ENCODE measurements at regions not wholly inside any gene's neighbourhood (a gene's known extent, or its start where the extent isn't known, plus 50 kb on each side); places are given as distances from the start of the nearest gene placed in this dataset.

GRCh38 chr3:23666818-23667217, 138.9 kb upstream of the UBE2E1 start:
- Histone ChIP-seq H3K4me3 (ENCODE audit: low read length) (no peak overlapping the region), H3K4me1 (ENCODE audit: control insufficient read depth, insufficient read depth, low read length) (peaks cover 4% of the 10 kb centered on the region), H3K27me3 (ENCODE audit: control insufficient read depth, insufficient read depth) (no peaks in the 10 kb centered on the region), H3K27ac (ENCODE audit: low read length) (no peak overlapping the region), H3K9me3 (ENCODE audit: control insufficient read depth, low read length) (no peaks in the 10 kb centered on the region)
- 97% methylated on average over 4 of the region's 4 CpGs for WGBS
- ATAC-seq (no peak), DNase-seq (no peak)
- intact Hi-C loops (cut with DNase I): no loop called here

DNA sequence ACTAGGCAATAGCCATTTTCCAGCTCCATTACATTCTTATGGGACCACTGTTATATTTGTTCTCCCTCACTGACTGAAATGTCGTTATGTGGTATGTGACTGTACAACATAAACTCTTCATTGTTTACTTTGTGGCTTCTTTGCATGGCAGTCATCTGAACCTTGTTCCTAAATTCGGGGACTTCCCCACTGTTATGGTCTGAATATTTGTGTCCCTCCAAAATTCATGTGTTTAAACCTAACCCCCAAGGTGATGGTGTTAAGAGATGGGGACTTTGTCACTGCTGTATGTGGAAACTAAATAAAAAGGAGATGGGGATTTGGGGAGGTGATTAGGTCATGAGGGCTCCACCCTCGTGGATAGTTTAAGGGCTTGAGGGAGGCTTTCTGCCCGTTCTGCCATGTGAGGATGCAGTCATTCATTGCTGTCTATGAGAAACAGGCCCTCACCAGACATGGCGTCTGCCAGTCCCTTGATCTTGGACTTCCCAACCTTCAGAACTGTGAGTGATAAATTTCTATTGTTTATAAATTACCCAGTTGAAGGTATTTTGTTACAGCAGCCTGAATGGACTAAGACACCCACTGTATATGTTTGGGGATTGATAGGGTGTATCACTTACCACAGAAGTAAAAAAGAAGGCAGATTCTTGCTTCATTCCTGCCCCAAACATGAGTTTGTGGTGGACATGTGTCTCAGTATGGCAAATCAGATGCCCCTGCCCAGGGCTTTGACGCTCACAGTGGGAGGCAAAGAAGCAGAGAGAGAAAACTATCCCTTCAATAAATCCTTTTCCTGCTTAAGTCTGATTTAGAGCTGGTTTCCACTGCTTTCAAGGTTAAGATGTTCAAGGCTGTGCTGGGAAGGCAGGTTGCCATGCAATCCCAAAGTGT, 138.0 kb upstream of the UBE2E1 start:
- intact Hi-C loops (cut with DNase I): no loop called here
- WGBS: 90% methylated on average over 6 of the region's 6 CpGs
- peaks cover 4% of the 10 kb centered on the region for H3K4me1 ChIP-seq (ENCODE audit: control insufficient read depth, insufficient read depth, low read length)
- no peak overlapping the region for H3K27ac ChIP-seq (ENCODE audit: low read length)
- DNase-seq (no peak), ATAC-seq (no peak)
- no peaks in the 10 kb centered on the region for H3K9me3 ChIP-seq (ENCODE audit: control insufficient read depth, low read length)
- H3K27me3 ChIP-seq (ENCODE audit: control insufficient read depth, insufficient read depth): no peaks in the 10 kb centered on the region
- H3K4me3 ChIP-seq (ENCODE audit: low read length): no peak overlapping the region

DNA sequence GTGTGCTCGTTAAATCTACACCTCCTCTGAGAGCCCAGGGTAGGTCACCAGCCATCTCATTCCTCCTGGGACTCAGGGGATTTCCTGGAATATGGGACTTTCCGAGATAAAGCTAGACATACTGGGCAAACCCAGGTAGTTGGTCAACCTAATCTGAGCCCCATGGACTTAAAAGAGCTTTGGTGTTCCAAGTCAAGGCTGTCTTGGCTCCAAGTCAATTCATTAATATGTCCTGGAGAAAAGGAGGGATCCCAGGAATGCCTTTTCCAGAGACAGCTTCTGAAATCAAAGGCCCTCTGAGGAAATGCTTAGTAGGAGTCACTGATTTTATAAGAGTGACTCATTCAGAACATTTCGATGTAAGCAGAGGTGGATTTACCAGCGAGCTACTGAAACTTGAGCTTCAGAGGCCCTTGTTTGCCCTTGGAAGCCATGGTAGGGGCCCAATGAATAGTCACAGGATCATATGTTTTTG, 137.3 kb upstream of the UBE2E1 start:
- intact Hi-C loops (cut with DNase I): no loop called here
- peaks cover 2% of the 10 kb centered on the region for H3K4me1 ChIP-seq (ENCODE audit: control insufficient read depth, insufficient read depth, low read length)
- ATAC-seq (no peak), DNase-seq (no peak)
- no peak overlapping the region for H3K4me3 ChIP-seq (ENCODE audit: low read length)
- WGBS: 68% methylated on average over 4 of the region's 4 CpGs
- H3K27me3 ChIP-seq (ENCODE audit: control insufficient read depth, insufficient read depth): no peaks in the 10 kb centered on the region
- no peak overlapping the region for H3K27ac ChIP-seq (ENCODE audit: low read length)
- H3K9me3 ChIP-seq (ENCODE audit: control insufficient read depth, low read length): no peaks in the 10 kb centered on the region

GRCh38 chr3:23669541-23670255, 136.1 kb upstream of the UBE2E1 start:
- 84% methylated on average over 8 of the region's 8 CpGs for WGBS
- intact Hi-C loops (cut with DNase I): no loop called here
- no peak for DNase-seq
- H3K9me3 ChIP-seq (ENCODE audit: control insufficient read depth, low read length): no peaks in the 10 kb centered on the region
- no peak overlapping the region for H3K4me3 ChIP-seq (ENCODE audit: low read length)
- H3K27me3 ChIP-seq (ENCODE audit: control insufficient read depth, insufficient read depth): no peaks in the 10 kb centered on the region
- no peaks in the 10 kb centered on the region for H3K4me1 ChIP-seq (ENCODE audit: control insufficient read depth, insufficient read depth, low read length)
- no peak overlapping the region for H3K27ac ChIP-seq (ENCODE audit: low read length)
- no peak for ATAC-seq

DNA sequence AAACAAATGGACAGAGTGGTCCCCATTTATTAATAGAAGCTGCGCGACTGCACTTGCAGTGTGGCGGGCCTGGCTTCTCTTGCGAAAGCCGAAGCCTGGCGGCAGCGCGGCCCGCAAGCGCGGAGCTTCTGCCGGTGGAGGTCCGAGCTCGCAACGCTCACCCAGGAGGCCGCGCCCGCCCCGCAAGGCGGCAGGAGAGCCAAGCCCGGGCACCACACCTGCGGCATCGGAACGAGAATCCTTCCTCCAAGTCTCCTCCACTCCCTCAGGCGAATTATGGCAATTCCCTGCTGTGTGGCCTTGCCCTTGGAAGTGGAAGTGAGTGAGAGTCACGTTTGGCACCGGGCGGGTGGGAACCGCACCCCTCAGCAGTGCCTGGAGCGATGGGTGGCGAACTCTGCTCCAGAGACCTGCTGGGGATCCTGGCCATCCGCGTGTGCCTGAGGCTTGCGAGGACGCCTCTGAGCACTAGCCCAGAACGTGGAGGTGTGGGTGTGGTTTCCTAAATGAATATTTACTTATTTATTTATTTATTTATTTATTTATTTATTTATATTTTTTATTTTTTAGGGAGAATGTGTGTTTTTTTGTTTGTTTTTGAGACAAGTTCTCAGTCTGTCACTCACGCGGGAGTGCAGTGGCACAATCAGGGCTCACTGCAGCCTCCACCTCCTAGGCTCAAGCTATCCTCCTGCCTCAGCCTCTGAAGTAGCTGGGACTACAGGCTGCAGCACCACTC, 133.7 kb upstream of the UBE2E1 start:
- DNase-seq (peak; percentile 24 to 70 (median 70)), ATAC-seq (peak; percentile 60 to 77)
- Histone ChIP-seq H3K4me3 (ENCODE audit: low read length) (peak overlapping the region; percentile 28), H3K27me3 (ENCODE audit: control insufficient read depth, insufficient read depth) (no peaks in the 10 kb centered on the region), H3K9me3 (ENCODE audit: control insufficient read depth, low read length) (no peaks in the 10 kb centered on the region), H3K4me1 (ENCODE audit: control insufficient read depth, insufficient read depth, low read length) (no peaks in the 10 kb centered on the region), H3K27ac (ENCODE audit: low read length) (no peak overlapping the region)
- intact Hi-C loops (cut with DNase I): no loop called here
- 22% methylated on average over 38 of the region's 38 CpGs for WGBS

DNA sequence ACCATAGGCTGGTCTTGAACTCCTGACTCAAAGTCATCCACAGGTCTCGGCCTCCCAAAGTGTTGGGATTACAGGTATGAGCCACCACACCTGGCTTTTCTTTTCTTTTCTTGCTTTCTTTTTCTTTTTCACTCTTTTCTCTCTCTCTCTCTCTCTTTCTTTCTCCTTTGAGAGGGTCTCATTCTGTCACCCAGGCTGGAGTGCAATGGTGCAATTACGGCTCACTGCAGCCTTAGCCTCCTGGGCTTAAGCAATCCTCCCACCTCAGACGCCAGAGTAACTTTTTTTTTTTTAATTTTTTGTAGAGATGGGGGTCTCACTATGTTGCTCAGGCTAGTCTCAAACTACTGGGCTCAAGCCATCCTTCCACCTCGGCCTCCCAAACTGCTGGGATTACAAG, 133.1 kb upstream of the UBE2E1 start:
- H3K4me1 ChIP-seq (ENCODE audit: control insufficient read depth, insufficient read depth, low read length): no peaks in the 10 kb centered on the region
- WGBS: 96% methylated on average over 4 of the region's 4 CpGs
- H3K9me3 ChIP-seq (ENCODE audit: control insufficient read depth, low read length): no peaks in the 10 kb centered on the region
- intact Hi-C loops (cut with DNase I): no loop called here
- DNase-seq: no peak
- H3K27me3 ChIP-seq (ENCODE audit: control insufficient read depth, insufficient read depth): no peaks in the 10 kb centered on the region
- no peak overlapping the region for H3K4me3 ChIP-seq (ENCODE audit: low read length)
- no peak overlapping the region for H3K27ac ChIP-seq (ENCODE audit: low read length)
- no peak for ATAC-seq

DNA sequence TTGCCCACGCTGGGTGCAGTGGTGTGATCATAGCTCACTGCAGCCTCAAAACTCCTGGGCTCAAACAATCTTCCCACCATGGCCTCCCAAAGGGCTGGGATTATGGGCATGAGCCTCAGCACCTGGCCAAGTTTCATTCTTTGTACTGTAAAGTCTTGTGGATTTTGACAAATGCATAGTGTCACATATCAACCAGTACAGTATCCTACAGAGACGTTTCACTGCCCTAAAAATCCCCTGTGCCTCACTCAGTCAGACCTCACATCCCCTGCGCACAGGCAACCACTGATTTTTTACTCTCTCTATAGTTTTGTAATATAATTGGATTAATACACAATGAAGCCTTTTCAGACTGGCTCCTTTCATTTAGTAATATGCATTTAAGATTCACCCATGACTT, 130.7 kb upstream of the UBE2E1 start:
- no peaks in the 10 kb centered on the region for H3K4me1 ChIP-seq (ENCODE audit: control insufficient read depth, insufficient read depth, low read length)
- H3K4me3 ChIP-seq (ENCODE audit: low read length): no peak overlapping the region
- intact Hi-C loops (cut with DNase I): no loop called here
- H3K27me3 ChIP-seq (ENCODE audit: control insufficient read depth, insufficient read depth): no peaks in the 10 kb centered on the region
- ATAC-seq: no peak
- no peaks in the 10 kb centered on the region for H3K9me3 ChIP-seq (ENCODE audit: control insufficient read depth, low read length)
- no peak overlapping the region for H3K27ac ChIP-seq (ENCODE audit: low read length)
- WGBS: 90% methylated on average over 3 of the region's 3 CpGs
- DNase-seq: no peak

GRCh38 chr3:23676093-23676492, 129.7 kb upstream of the UBE2E1 start:
- Histone ChIP-seq H3K4me1 (ENCODE audit: control insufficient read depth, insufficient read depth, low read length) (no peaks in the 10 kb centered on the region), H3K9me3 (ENCODE audit: control insufficient read depth, low read length) (no peaks in the 10 kb centered on the region), H3K27me3 (ENCODE audit: control insufficient read depth, insufficient read depth) (no peaks in the 10 kb centered on the region), H3K27ac (ENCODE audit: low read length) (no peak overlapping the region), H3K4me3 (ENCODE audit: low read length) (no peak overlapping the region)
- ATAC-seq: no peak
- WGBS: 100% methylated on average over 1 of the region's 1 CpG
- intact Hi-C loops (cut with DNase I): no loop called here
- DNase-seq: no peak

DNA sequence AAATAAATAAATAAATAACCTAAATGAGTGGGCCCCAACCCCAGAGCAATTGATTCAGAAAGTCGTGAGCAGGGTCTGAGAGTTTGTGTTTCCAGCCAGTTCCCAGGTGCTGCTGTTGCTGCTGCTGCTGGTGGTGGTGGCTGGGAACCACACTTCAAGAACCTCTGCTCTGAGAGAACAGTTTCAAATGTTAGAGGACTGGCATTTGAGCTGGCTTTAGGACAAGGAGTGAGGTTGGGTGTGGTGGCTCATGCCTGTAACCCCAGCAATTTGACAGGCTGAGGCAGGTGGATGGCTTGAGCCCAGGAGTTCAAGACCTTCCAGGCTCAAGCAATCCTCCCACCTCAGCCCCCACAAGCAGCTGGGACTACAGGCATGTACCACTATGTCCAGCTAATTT, 123.1 kb upstream of the UBE2E1 start:
- Histone ChIP-seq H3K9me3 (ENCODE audit: control insufficient read depth, low read length) (no peaks in the 10 kb centered on the region), H3K4me1 (ENCODE audit: control insufficient read depth, insufficient read depth, low read length) (no peaks in the 10 kb centered on the region), H3K27ac (ENCODE audit: low read length) (no peak overlapping the region), H3K4me3 (ENCODE audit: low read length) (no peak overlapping the region), H3K27me3 (ENCODE audit: control insufficient read depth, insufficient read depth) (no peaks in the 10 kb centered on the region)
- ATAC-seq (no peak), DNase-seq (no peak)
- 83% methylated on average over 1 of the region's 1 CpG for WGBS
- intact Hi-C loops (cut with DNase I): no loop called here

- H3K4me3 ChIP-seq (ENCODE audit: low read length): no peak overlapping the region
- no peaks in the 10 kb centered on the region for H3K4me1 ChIP-seq (ENCODE audit: control insufficient read depth, insufficient read depth, low read length)
These were observed 120.1 kb upstream of the UBE2E1 start for GRCh38 chr3:23685541-23686258.

More at GRCh38 chr3:23685541-23686258, 120.1 kb upstream of the UBE2E1 start:
- ATAC-seq (peak; percentile 96 to 98), DNase-seq (peak; percentile 60 to 75 (median 64))
- Histone ChIP-seq H3K9me3 (ENCODE audit: control insufficient read depth, low read length) (no peaks in the 10 kb centered on the region), H3K27me3 (ENCODE audit: control insufficient read depth, insufficient read depth) (no peaks in the 10 kb centered on the region), H3K27ac (ENCODE audit: low read length) (peak overlapping the region; percentile 12)
- WGBS: 54% methylated on average over 9 of the region's 9 CpGs
- intact Hi-C loops (cut with DNase I): no loop called here
